GM12892 (cell line): ENCODE measurements at regions not wholly inside any gene's neighbourhood (a gene's known extent, or its start where the extent isn't known, plus 50 kb on each side); places are given as distances from the start of the nearest gene placed in this dataset.

Source experiments
- POLR2A ChIP-seq: IDR thresholded peaks from 2 replicates; pipeline ENCODE4 v1.6.1; 2011; ENCODE audit warnings: low read depth, low read length, control low read depth
- POLR2AphosphoS5 ChIP-seq: IDR thresholded peaks from 2 replicates; pipeline ENCODE4 v1.6.1; 2011; ENCODE audit warnings: low read depth, low read length, control low read depth
- TAF1 ChIP-seq: IDR thresholded peaks from 2 replicates; pipeline ENCODE4 v1.6.1; 2011; ENCODE audit warnings: low read depth, mild to moderate bottlenecking, control low read depth, low read length, borderline replicate concordance

DNA sequence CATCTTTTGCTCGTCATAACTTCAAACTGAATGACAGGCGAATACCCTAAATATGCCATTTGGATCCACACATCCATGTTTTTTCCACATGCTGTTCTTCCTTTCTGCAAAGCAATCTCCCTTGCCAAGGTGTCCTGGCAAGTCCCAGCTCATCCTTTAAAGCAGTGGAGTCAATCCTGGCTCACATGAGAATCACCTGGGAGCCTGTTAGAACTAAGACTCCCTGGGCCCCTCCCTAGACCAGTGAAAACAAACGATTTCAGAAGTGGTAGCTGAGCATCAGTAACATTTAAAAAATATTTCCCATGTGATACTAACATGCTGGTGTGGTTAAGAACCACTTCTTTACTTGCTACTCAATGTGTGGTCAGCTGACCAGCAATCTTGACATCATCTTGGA lies 50.6 kb upstream of the PARD3B start:
- TF ChIP-seq POLR2AphosphoS5 (no peak), POLR2A (no peak), TAF1 (no peak)
